ENCODE measurements at regions not wholly inside any gene's neighbourhood (a gene's known extent, or its start where the extent isn't known, plus 50 kb on each side); places are given as distances from the start of the nearest gene placed in this dataset.

DNA sequence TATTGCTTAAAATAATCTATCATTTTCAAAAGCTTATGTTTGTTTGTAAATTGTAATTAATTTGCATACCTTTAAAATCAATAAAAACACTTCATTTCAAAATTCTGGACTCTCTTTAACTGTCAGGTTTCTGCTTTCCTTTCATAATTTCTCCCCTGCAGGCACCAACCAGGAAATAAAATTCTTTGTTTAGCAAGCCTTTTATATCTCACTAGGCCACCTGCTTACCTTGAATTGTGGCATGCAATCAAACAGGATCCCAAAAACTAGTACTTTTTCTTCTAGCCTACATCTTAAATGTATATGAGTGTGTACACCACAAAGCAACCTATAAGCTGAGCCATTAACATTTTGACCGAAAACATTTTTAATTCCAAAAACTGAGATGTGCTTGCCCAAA is 233.1 kb downstream of the NR4A2 start:
- Mint-ChIP-seq H3K9me3 (no peaks in the 10 kb centered on the region), H3K27me3 (no peaks in the 10 kb centered on the region), H3K36me3 (ENCODE audit: low read depth) (no peaks in the 10 kb centered on the region), H3K4me1 (ENCODE audit: low read depth) (no peaks in the 10 kb centered on the region), H3K27ac (no peak overlapping the region), H3K4me3 (no peak overlapping the region)
- intact Hi-C loops (cut with micrococcal nuclease) = no loop called here

DNA sequence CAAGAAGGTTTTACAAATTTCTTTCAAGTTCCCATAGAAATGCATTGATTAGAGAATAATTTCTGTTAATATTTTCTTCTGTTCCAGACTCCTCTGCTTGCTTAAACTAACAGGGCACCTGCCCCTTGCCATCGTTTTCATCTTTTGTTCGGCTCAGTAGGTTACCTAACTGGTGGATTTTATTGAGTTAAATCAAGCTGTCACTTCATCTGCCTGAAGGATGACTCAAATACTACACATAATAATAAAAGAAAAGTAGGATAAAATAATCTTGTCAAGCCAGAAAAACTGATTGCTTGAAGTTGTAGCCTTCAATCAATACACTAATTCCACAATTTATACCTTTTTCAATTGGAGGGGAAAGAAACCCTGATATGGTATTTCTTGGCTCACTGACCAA is 234.0 kb downstream of the NR4A2 start:
- Mint-ChIP-seq H3K4me1 (ENCODE audit: low read depth) (no peaks in the 10 kb centered on the region), H3K9me3 (no peaks in the 10 kb centered on the region), H3K4me3 (no peak overlapping the region), H3K27me3 (no peaks in the 10 kb centered on the region), H3K27ac (no peak overlapping the region), H3K36me3 (ENCODE audit: low read depth) (no peaks in the 10 kb centered on the region)
- intact Hi-C loops (cut with micrococcal nuclease) = no loop called here

DNA sequence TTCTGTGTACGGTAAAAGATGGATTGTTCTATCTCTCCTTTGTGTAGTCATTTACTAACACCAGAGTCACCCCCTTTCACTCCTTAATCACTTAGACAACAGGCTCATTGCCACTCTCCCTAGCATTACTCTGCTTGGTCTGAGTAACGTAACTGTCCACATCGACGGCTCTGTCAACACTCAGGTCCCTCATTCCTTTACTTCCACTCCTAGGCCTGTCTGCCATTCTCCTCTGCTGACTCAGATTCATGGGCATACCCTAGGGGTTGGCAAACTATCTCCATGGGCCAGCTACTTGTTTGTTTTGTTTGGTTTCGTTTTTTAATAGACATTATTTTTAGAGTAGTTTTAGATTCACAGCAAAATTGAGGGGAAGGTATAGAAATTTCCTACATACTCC is 243.9 kb downstream of the NR4A2 start:
- Mint-ChIP-seq H3K27me3 (no peaks in the 10 kb centered on the region), H3K4me3 (no peak overlapping the region), H3K9me3 (peaks cover 8% of the 10 kb centered on the region), H3K36me3 (ENCODE audit: low read depth) (no peaks in the 10 kb centered on the region), H3K27ac (no peak overlapping the region), H3K4me1 (ENCODE audit: low read depth) (no peaks in the 10 kb centered on the region)
- intact Hi-C loops (cut with micrococcal nuclease) = no loop called here

DNA sequence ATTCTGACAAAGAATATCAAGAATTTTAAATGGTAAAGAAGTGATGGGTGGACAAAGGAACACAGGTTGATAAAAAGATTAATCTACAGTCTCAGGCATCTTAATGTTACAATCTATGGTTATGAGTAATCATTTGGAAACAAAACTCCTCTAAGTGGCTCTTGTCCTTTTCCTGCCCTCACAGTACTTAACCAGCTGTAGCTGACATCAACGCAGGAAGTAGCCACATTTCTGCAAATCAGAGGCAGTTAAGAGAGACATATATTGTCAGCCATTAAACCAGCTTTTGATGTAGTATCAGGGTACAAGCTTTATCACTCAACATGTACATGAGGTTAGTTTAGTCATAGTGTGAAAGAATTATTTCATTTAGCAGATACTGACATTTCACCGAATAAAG is 244.6 kb downstream of the NR4A2 start:
- Mint-ChIP-seq H3K27ac (no peak overlapping the region), H3K27me3 (no peaks in the 10 kb centered on the region), H3K36me3 (ENCODE audit: low read depth) (no peaks in the 10 kb centered on the region), H3K9me3 (peaks cover 13% of the 10 kb centered on the region), H3K4me3 (no peak overlapping the region), H3K4me1 (ENCODE audit: low read depth) (no peaks in the 10 kb centered on the region)
- intact Hi-C loops (cut with micrococcal nuclease) = no loop called here

DNA sequence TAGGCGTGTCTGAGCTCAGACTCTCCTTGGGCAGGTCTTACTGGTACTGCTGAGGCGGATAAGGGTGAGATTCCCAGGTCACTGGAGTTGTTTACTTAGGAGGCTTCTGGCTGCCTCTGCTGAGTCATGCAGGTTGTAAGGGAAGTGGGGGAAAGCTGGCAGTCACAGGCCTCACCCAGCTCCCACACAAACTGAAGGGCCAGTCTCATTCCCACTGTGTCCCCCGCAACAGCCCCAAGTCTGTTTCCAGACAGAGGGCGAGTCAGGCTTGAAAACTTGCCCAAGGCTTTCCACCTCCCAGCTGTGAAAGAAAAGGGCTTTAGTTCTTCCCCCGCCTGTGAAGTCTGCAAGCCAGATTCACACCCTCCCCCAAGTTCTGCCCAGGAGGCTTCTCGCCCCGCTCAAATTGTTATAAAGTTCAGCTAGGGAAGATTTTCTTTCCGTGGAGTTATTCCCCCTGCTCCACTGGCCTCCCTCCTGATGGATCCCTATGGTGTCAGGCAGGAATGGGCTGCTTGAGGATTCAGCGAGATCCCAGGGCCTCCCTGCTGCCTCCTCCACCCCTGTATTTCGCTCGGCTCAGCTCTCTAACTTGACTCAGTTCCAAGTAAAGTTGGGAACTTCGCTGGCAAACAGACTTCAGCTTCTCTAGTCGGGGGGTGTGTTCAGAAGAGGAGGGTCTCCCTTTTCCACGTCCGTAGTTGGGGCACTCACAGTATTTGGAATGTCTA is 248.6 kb downstream of the NR4A2 start:
- Mint-ChIP-seq H3K9me3 (peaks cover 16% of the 10 kb centered on the region), H3K36me3 (ENCODE audit: low read depth) (no peaks in the 10 kb centered on the region), H3K4me3 (no peak overlapping the region), H3K27me3 (no peaks in the 10 kb centered on the region), H3K27ac (no peak overlapping the region), H3K4me1 (ENCODE audit: low read depth) (no peaks in the 10 kb centered on the region)
- intact Hi-C loops (cut with micrococcal nuclease) = no loop called here

DNA sequence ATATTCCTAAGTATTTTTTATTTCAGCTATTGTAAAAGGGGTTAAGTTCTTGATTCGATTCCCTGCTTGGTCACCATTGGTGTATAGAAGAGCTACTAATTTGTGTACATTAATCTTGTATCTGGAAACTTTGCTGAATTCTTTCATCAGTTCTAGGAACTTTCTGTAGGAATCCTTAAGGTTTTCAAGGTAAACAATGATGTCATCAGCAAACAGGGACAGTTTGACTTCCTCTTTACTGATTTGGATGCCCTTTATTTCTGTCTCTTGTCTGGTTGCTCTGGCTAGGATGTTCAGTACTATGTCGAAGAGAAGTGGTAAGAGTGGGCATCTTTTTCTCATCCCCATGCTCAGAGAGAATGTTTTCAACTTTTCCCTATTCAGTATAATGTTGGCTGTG is 252.7 kb downstream of the NR4A2 start:
- H3K36me3 Mint-ChIP-seq (ENCODE audit: low read depth) = no peaks in the 10 kb centered on the region
- H3K4me3 Mint-ChIP-seq = no peak overlapping the region
- H3K27ac Mint-ChIP-seq = no peak overlapping the region
- no peaks in the 10 kb centered on the region for H3K4me1 Mint-ChIP-seq (ENCODE audit: low read depth)
- H3K27me3 Mint-ChIP-seq = no peaks in the 10 kb centered on the region
- peaks cover 16% of the 10 kb centered on the region for H3K9me3 Mint-ChIP-seq
- intact Hi-C loops (cut with micrococcal nuclease) = no loop called here

DNA sequence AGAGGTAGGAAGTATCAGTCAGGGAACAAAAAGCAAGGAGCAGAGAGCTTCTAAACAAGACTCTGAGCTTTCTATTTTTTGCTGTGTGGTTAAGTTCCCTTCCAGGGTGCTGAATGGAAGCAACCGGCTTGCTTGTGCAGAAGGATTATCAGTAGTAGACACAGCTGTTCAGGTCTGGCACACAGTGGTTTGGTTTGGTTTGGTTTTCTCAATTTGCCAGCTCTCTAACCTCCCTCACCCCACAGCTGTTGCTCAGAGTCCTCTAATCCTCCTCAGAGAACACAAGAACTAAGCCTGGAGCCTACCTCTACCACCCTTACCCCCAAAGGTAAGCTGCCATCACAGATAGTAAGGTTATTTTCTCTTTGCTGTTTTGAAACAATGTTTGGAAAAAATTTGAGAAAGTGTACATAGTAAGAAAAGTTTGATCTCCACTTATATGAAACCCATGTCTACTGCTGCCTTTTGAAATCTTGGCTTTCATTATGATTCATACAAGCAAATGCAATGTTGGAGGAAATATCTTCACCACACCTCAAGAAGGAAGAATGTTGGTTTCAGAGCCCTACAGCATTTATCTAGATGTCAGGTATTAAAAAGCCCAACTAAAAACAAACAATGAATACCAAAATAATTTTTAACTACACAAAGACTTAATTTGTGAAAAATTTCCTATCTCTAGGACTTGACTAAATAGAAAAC is 255.3 kb downstream of the NR4A2 start:
- H3K4me3 Mint-ChIP-seq = no peak overlapping the region
- no peaks in the 10 kb centered on the region for H3K36me3 Mint-ChIP-seq (ENCODE audit: low read depth)
- H3K4me1 Mint-ChIP-seq (ENCODE audit: low read depth) = no peaks in the 10 kb centered on the region
- no peak overlapping the region for H3K27ac Mint-ChIP-seq
- no peaks in the 10 kb centered on the region for H3K27me3 Mint-ChIP-seq
- no peaks in the 10 kb centered on the region for H3K9me3 Mint-ChIP-seq
- intact Hi-C loops (cut with micrococcal nuclease) = no loop called here

DNA sequence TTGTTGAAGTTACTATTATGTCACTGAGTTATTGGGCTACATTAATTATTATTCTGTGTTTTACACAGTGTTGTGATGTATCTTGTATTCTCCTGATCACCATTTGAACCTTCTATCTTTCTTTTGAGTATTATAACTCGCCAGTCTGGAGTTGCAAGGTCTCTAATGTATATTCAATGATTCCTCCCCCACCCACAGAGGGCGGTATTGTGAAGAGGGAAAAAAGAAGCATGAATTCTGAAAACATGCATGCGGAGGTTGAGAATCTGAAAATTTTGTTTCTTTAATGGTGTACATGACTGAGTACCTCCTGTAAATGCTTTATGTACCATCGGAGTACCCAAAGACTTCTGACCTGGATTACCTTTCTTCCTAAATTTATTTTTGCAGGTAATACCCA is 266.6 kb downstream of the NR4A2 start:
- no peak overlapping the region for H3K4me3 Mint-ChIP-seq
- no peaks in the 10 kb centered on the region for H3K4me1 Mint-ChIP-seq (ENCODE audit: low read depth)
- H3K36me3 Mint-ChIP-seq (ENCODE audit: low read depth) = no peaks in the 10 kb centered on the region
- no peaks in the 10 kb centered on the region for H3K27me3 Mint-ChIP-seq
- intact Hi-C loops (cut with micrococcal nuclease) = no loop called here
- no peak overlapping the region for H3K27ac Mint-ChIP-seq
- H3K9me3 Mint-ChIP-seq = no peaks in the 10 kb centered on the region

DNA sequence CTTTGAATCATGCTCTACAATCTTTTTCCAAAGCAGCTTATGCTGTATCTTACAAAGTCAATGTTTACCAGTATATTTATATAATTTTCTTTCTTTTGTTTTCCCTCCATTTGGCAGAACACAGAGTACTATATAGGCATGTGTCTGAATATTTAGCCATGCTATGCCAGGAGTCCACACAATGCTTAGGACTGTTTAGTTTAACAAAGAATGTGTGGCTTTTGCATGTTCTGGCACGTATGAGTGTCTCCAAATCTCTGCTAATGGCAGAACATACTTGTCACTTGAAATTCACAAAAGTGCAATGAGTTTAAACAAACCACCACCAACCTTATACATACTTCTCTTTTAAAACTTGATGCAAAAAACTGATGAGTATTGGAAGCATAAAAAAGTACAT is 268.0 kb downstream of the NR4A2 start:
- H3K36me3 Mint-ChIP-seq (ENCODE audit: low read depth) = no peaks in the 10 kb centered on the region
- no peak overlapping the region for H3K4me3 Mint-ChIP-seq
- intact Hi-C loops (cut with micrococcal nuclease) = no loop called here
- H3K9me3 Mint-ChIP-seq = no peaks in the 10 kb centered on the region
- H3K27me3 Mint-ChIP-seq = peaks cover under 1% of the 10 kb centered on the region
- H3K27ac Mint-ChIP-seq = no peak overlapping the region
- H3K4me1 Mint-ChIP-seq (ENCODE audit: low read depth) = no peaks in the 10 kb centered on the region

DNA sequence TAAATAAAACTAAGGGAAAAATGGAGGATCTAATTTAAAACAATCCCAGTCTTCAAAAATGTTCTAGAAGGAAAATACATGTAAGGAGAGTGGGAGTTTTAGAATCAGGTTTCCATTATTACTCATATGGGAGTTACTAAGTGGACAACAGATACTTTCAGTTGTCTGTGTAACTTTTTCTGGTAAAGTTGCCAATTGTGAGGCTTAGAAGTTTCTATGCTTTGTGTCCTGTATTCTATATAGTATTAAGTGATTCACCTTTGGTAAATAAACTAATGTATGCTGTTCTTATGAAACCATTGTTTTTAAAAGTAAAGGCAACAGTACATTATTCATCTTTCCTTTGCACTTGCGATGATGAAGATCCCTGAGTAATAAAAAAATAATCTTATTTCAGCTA is 274.9 kb downstream of the NR4A2 start:
- Mint-ChIP-seq H3K4me3 (no peak overlapping the region), H3K4me1 (ENCODE audit: low read depth) (no peaks in the 10 kb centered on the region), H3K9me3 (no peaks in the 10 kb centered on the region), H3K36me3 (ENCODE audit: low read depth) (no peaks in the 10 kb centered on the region), H3K27me3 (peaks cover 4% of the 10 kb centered on the region), H3K27ac (no peak overlapping the region)
- intact Hi-C loops (cut with micrococcal nuclease) = no loop called here

DNA sequence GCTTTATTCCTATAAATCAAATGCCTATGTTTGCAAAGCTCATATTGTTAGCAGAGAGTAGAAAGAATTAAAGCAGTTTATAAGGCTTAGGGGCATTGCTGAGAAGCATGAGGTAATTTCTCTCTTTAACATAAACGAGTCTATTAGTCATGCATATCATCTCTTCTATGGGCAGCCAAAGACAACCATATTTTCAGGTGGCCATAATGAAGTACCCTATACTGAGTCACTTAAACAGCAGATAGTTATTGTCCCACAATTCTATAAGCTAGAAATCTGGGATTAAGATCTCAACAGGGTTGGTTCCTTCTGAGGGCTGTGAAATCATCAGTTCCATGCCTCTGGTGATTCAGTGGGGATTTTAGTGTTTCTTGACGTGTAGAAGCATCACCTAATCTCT is 277.5 kb downstream of the NR4A2 start:
- no peaks in the 10 kb centered on the region for H3K36me3 Mint-ChIP-seq (ENCODE audit: low read depth)
- H3K4me3 Mint-ChIP-seq = no peak overlapping the region
- H3K27ac Mint-ChIP-seq = no peak overlapping the region
- no peaks in the 10 kb centered on the region for H3K4me1 Mint-ChIP-seq (ENCODE audit: low read depth)
- peaks cover 4% of the 10 kb centered on the region for H3K27me3 Mint-ChIP-seq
- H3K9me3 Mint-ChIP-seq = no peaks in the 10 kb centered on the region
- intact Hi-C loops (cut with micrococcal nuclease) = no loop called here

DNA sequence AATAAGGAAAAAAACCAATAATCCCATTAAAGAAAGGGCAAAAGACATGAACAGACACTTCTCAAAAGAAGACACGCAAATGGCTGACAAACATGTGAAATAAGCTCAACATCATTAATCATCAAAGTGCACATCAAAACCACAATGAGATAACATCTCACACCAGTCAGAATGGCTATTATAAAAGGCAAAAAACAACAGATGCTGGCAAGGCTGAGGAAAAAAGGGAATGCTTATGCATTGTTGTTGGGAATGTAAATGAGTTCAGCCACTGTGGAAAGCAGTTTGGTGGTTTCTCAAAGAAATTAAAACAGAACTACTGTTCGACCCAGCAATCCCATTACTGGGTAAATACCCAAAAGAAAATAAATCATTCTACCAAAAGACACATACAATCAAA is 285.6 kb downstream of the NR4A2 start:
- H3K4me3 Mint-ChIP-seq = no peak overlapping the region
- H3K9me3 Mint-ChIP-seq = peaks cover 33% of the 10 kb centered on the region
- H3K4me1 Mint-ChIP-seq (ENCODE audit: low read depth) = no peaks in the 10 kb centered on the region
- no peak overlapping the region for H3K27ac Mint-ChIP-seq
- H3K27me3 Mint-ChIP-seq = peaks cover 1% of the 10 kb centered on the region
- intact Hi-C loops (cut with micrococcal nuclease) = no loop called here
- no peaks in the 10 kb centered on the region for H3K36me3 Mint-ChIP-seq (ENCODE audit: low read depth)

DNA sequence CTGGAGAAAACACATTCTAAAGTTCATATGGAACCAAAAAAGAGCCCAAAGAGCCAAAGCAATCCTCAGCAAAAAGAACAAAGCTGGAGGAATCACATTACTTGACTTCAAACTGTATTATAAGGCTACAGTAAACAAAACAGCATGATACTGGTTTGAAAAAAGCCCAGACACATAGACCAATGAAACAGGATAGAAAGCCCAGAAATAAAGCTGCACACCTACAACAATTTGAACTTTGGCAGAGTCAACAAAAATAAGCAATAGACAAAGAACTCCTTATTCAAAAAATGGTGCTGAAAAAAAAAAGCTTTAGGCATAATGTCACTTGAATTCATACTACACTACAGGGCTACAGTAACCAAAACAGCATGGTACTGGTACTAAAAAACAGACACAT is 289.6 kb downstream of the NR4A2 start:
- H3K27ac Mint-ChIP-seq = no peak overlapping the region
- intact Hi-C loops (cut with micrococcal nuclease) = no loop called here
- H3K36me3 Mint-ChIP-seq (ENCODE audit: low read depth) = no peaks in the 10 kb centered on the region
- no peak overlapping the region for H3K4me3 Mint-ChIP-seq
- H3K27me3 Mint-ChIP-seq = no peaks in the 10 kb centered on the region
- H3K9me3 Mint-ChIP-seq = peaks cover 22% of the 10 kb centered on the region
- H3K4me1 Mint-ChIP-seq (ENCODE audit: low read depth) = no peaks in the 10 kb centered on the region

DNA sequence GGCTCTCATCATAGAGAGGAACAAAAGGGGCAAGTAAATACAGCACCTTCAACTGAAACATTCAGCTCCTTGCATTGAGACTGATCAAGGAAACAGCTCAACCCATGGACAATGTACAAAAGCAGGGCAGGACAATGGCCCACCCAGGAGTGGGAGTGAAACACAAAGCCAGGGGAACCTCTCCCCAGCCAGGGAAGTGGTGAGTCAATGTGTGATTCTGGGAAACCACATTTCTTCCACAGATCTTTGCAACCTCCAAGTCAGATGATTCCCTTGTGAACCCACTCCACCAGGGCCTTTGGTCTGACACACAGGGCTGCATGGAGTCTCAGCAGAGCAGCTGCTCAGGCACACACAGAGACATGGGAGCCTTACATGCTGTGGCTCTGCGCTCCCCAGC is 294.5 kb downstream of the NR4A2 start:
- no peaks in the 10 kb centered on the region for H3K27me3 Mint-ChIP-seq
- no peaks in the 10 kb centered on the region for H3K9me3 Mint-ChIP-seq
- no peak overlapping the region for H3K4me3 Mint-ChIP-seq
- no peaks in the 10 kb centered on the region for H3K36me3 Mint-ChIP-seq (ENCODE audit: low read depth)
- intact Hi-C loops (cut with micrococcal nuclease) = no loop called here
- H3K27ac Mint-ChIP-seq = no peak overlapping the region
- H3K4me1 Mint-ChIP-seq (ENCODE audit: low read depth) = no peaks in the 10 kb centered on the region

DNA sequence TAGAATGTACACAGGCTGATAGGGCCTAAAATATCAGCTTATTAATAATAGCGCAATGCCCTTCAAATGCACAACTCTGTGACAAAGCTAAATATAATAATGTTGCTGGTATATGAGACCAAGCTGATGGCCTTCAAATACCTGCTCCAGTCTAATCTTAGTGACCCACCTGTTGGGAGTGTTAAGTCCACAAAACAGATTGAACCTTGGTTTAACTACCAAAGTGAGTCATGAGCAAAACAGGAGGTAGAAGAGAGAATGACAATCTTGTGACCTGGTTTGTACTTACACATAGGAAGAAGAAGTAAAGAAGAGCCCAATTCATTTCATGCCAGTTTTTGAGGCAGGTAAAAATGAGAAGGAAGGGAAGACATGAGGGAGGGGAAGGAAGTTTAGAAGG is 295.0 kb downstream of the NR4A2 start:
- Mint-ChIP-seq H3K27me3 (no peaks in the 10 kb centered on the region), H3K27ac (no peak overlapping the region), H3K9me3 (no peaks in the 10 kb centered on the region), H3K36me3 (ENCODE audit: low read depth) (no peaks in the 10 kb centered on the region), H3K4me3 (no peak overlapping the region), H3K4me1 (ENCODE audit: low read depth) (no peaks in the 10 kb centered on the region)
- intact Hi-C loops (cut with micrococcal nuclease) = no loop called here

Measured in dendritic cell treated with granulocyte-macrophage colony-stimulating factor and Interleukin-4, amounts not matched to agents 40 ng/mL and 50 ng/mL, for 4 days (primary cell).